HL-60 (cell line): ENCODE measurements at regions not wholly inside any gene's neighbourhood (a gene's known extent, or its start where the extent isn't known, plus 50 kb on each side); places are given as distances from the start of the nearest gene placed in this dataset.

ENCODE experiments used
- DNase-seq, 2 experiments: peaks; one replicate each; pipeline ENCODE4 v3.0.0-alpha.2; 2010 to 2020; ENCODE audit warnings: low read depth in 1 of 2, low spot score in 1 of 2
- H3K27ac ChIP-seq: fragments of 250-450 bp; sonication (Bioruptor Pico); replicated peaks from 2 replicates; pipeline ENCODE4 v1.5.1; 2020; ENCODE audit warnings: mild to moderate bottlenecking, moderate library complexity
- H3K27me3 ChIP-seq: fragments of 250-450 bp; sonication (Bioruptor Pico); 2 replicates; pipeline ENCODE4 v1.5.1; 2021; ENCODE audit warnings: mild to moderate bottlenecking, moderate library complexity; ENCODE audit not compliant: insufficient read depth, poor library complexity, severe bottlenecking
- H3K4me3 ChIP-seq: replicated peaks from 2 replicates; pipeline ENCODE4 v1.5.1; 2011; ENCODE audit warnings: mild to moderate bottlenecking, control low read depth, low read length; ENCODE audit not compliant: insufficient read depth
- CTCF ChIP-seq: IDR thresholded peaks from one replicate; pipeline ENCODE4 v1.5.1; 2011; ENCODE audit warnings: low read length, control low read depth, inconsistent platforms; ENCODE audit not compliant: insufficient read depth
- GABPA ChIP-seq: IDR thresholded peaks from 2 replicates; pipeline ENCODE4 v1.6.1; 2012; ENCODE audit warnings: low read depth
- POLR2AphosphoS5 ChIP-seq: IDR thresholded peaks from 2 replicates; pipeline ENCODE4 v1.6.1; 2012; ENCODE audit warnings: low read depth
- REST ChIP-seq: IDR thresholded peaks from 2 replicates; pipeline ENCODE4 v1.6.1; 2012; ENCODE audit warnings: low read depth; ENCODE audit not compliant: insufficient replicate concordance
- SPI1 ChIP-seq: IDR thresholded peaks from 2 replicates; pipeline ENCODE4 v1.6.1; 2012; ENCODE audit warnings: low read depth, mild to moderate bottlenecking, borderline replicate concordance

GRCh38 chr3:94548581-94549316, 485.9 kb downstream of the NSUN3 start:
- H3K27ac ChIP-seq, result no peak overlapping the region
- H3K27me3 ChIP-seq, result no peaks in the 10 kb centered on the region
- DNase-seq, result no peak
- no peak overlapping the region for H3K4me3 ChIP-seq
- TF ChIP-seq CTCF (no peak), GABPA (no peak), SPI1 (no peak), POLR2AphosphoS5 (no peak), REST (no peak)

- H3K27ac ChIP-seq, result no peak overlapping the region
- H3K27me3 ChIP-seq, result no peaks in the 10 kb centered on the region
- no peak for TF ChIP-seq GABPA
- TF ChIP-seq CTCF, result no peak
- TF ChIP-seq POLR2AphosphoS5, result no peak
- TF ChIP-seq SPI1, result no peak
- no peak for TF ChIP-seq REST
- H3K4me3 ChIP-seq, result no peak overlapping the region
- no peak for DNase-seq
These were observed 498.2 kb downstream of the NSUN3 start for GRCh38 chr3:94561094-94561493.

- no peak overlapping the region for H3K4me3 ChIP-seq
- no peak for DNase-seq
These were observed 501.4 kb downstream of the NSUN3 start for GRCh38 chr3:94564247-94564646.

More at GRCh38 chr3:94564247-94564646, 501.4 kb downstream of the NSUN3 start:
- Histone ChIP-seq H3K27ac (no peak overlapping the region), H3K27me3 (no peaks in the 10 kb centered on the region)
- TF ChIP-seq SPI1 (no peak), CTCF (no peak), REST (no peak), GABPA (no peak), POLR2AphosphoS5 (no peak)
